Naive thymus-derived CD4-positive, alpha-beta T cell (primary cell): ENCODE measurements at regions not wholly inside any gene's neighbourhood (a gene's known extent, or its start where the extent isn't known, plus 50 kb on each side); places are given as distances from the start of the nearest gene placed in this dataset.

Experiments
- ATAC-seq: fragments of 150-1000 bp; cut with Tn5 transposase; 2 replicates; pipeline ENCODE4 v1.10.0; 2021; ENCODE audit warnings: mild to moderate bottlenecking, moderate library complexity
- CTCF ChIA-PET: fragments of 350-600 bp; sonication (Branson Sonifier 250); formaldehyde crosslinking; loops from one replicate; lab custom pipeline; 2021; ENCODE audit warnings: antibody characterized with exemption; lab: Charles Lee
- POLR2A ChIA-PET: fragments of 350-600 bp; sonication (Branson Sonifier 250); formaldehyde crosslinking; loops from one replicate; lab custom pipeline; 2021; ENCODE audit warnings: antibody characterized with exemption, inconsistent platforms; lab: Charles Lee
- DNase-seq, 9 donors: peaks; one replicate each; pipeline versions ENCODE4 v3.0.0 to v3.0.0-alpha.2; 2020 to 2022; ENCODE audit warnings: mixed read lengths in 1 of 9
- H3K27ac ChIP-seq: one replicate; pipeline ENCODE4 v1.7.0; 2013; ENCODE audit warnings: mild to moderate bottlenecking, low read depth, low read length, moderate library complexity
- H3K27me3 ChIP-seq, 2 donors: one replicate each; pipeline ENCODE4 v1.7.0; 2013; ENCODE audit warnings: low read length in 2 of 2, mild to moderate bottlenecking in 2 of 2, moderate library complexity in 2 of 2; ENCODE audit not compliant: control insufficient read depth in 2 of 2, insufficient read depth in 2 of 2
- H3K36me3 ChIP-seq, 3 experiments: 1 replicate in 2 of 3; 2 replicates in 1 of 3; pipeline ENCODE4 v1.7.0; 2013; ENCODE audit warnings: low read length in 3 of 3, mild to moderate bottlenecking in 3 of 3, moderate library complexity in 1 of 3; ENCODE audit not compliant: insufficient read depth in 3 of 3, control insufficient read depth in 2 of 3
- H3K4me1 ChIP-seq, 2 donors: one replicate each; pipeline ENCODE4 v1.7.0; 2013; ENCODE audit warnings: low read length in 2 of 2, mild to moderate bottlenecking in 2 of 2, moderate library complexity in 1 of 2; ENCODE audit not compliant: control insufficient read depth in 2 of 2, insufficient read depth in 2 of 2
- H3K4me3 ChIP-seq: 2 replicates; pipeline ENCODE4 v1.7.0; 2013; ENCODE audit warnings: mild to moderate bottlenecking, low read length
- H3K9me3 ChIP-seq, 3 experiments: 1 replicate in 2 of 3; 2 replicates in 1 of 3; pipeline ENCODE4 v1.7.0; 2013; ENCODE audit warnings: low read length in 3 of 3; ENCODE audit not compliant: control insufficient read depth in 2 of 3
- H3K27ac Mint-ChIP-seq, 9 donors: one replicate each; pipeline ENCODE4 v1.8.0; 2020 to 2022; ENCODE audit warnings: mixed read lengths in 9 of 9, mild to moderate bottlenecking in 8 of 9, moderate library complexity in 5 of 9, inconsistent platforms in 2 of 9
- H3K27me3 Mint-ChIP-seq, 5 donors: one replicate each; pipeline ENCODE4 v1.8.0; 2021 to 2022; ENCODE audit warnings: mixed read lengths in 5 of 5, mild to moderate bottlenecking in 1 of 5
- H3K36me3 Mint-ChIP-seq, 5 donors: one replicate each; pipeline ENCODE4 v1.8.0; 2020 to 2022; ENCODE audit warnings: mixed read lengths in 5 of 5, mild to moderate bottlenecking in 3 of 5, inconsistent platforms in 1 of 5
- H3K4me1 Mint-ChIP-seq, 7 donors: one replicate each; pipeline ENCODE4 v1.8.0; 2020 to 2022; ENCODE audit warnings: mixed read lengths in 7 of 7, mild to moderate bottlenecking in 3 of 7, inconsistent platforms in 1 of 7
- H3K4me3 Mint-ChIP-seq, 10 donors: one replicate each; pipeline ENCODE4 v1.8.0; 2020 to 2022; ENCODE audit warnings: mild to moderate bottlenecking in 10 of 10, mixed read lengths in 10 of 10, moderate library complexity in 6 of 10, inconsistent platforms in 2 of 10
- H3K9me3 Mint-ChIP-seq, 11 donors: one replicate each; pipeline ENCODE4 v1.8.0; 2020 to 2022; ENCODE audit warnings: mixed read lengths in 11 of 11, mild to moderate bottlenecking in 4 of 11, inconsistent platforms in 1 of 11, moderate library complexity in 1 of 11
- intact Hi-C, 2 donors: fragments of 100-400 bp; cut with micrococcal nuclease; formaldehyde crosslinking; loops; one replicate each; pipeline ENCODE4 v1.15.1; 2023

GRCh38 chr3:107150675-107151074 lies 226.6 kb upstream of the CCDC54 start:
- Mint-ChIP-seq H3K36me3 (no peaks in the 10 kb centered on the region), H3K4me1 (no peaks in the 10 kb centered on the region), H3K27ac (no peak overlapping the region), H3K9me3 (peaks cover 0 to 12% (median 5%) of the 10 kb centered on the region in 11 donors), H3K4me3 (no peak overlapping the region), H3K27me3 (peaks cover 0 to 9% (median 6%) of the 10 kb centered on the region in 5 donors)
- no peak overlapping the region for H3K4me3 ChIP-seq
- CTCF ChIA-PET, result no interaction called here
- ATAC-seq (no peak), DNase-seq (no peak)
- H3K36me3 ChIP-seq, result no peaks in the 10 kb centered on the region
- POLR2A ChIA-PET, result no interaction called here
- H3K27me3 ChIP-seq, result no peaks in the 10 kb centered on the region
- H3K9me3 ChIP-seq, result no peaks in the 10 kb centered on the region
- no peaks in the 10 kb centered on the region for H3K4me1 ChIP-seq
- intact Hi-C loops, result no loop called here
- H3K27ac ChIP-seq, result no peak overlapping the region

- Mint-ChIP-seq H3K4me3 (no peak overlapping the region), H3K9me3 (peaks cover 6 to 37% (median 19%) of the 10 kb centered on the region in 11 donors), H3K4me1 (no peaks in the 10 kb centered on the region), H3K27ac (no peak overlapping the region), H3K36me3 (peaks cover 0 to 6% (median 0%) of the 10 kb centered on the region in 5 donors), H3K27me3 (peaks cover 0 to 9% (median 6%) of the 10 kb centered on the region in 5 donors)
- ChIA-PET POLR2A (no interaction called here), CTCF (no interaction called here)
- intact Hi-C loops, result no loop called here
- no peaks in the 10 kb centered on the region for H3K4me1 ChIP-seq
- no peak for DNase-seq
- H3K36me3 ChIP-seq, result no peaks in the 10 kb centered on the region
- peaks cover 0 to 9% (median 0%) of the 10 kb centered on the region in 3 experiments for H3K9me3 ChIP-seq
- H3K27me3 ChIP-seq, result no peaks in the 10 kb centered on the region
- H3K27ac ChIP-seq, result no peak overlapping the region
- no peak for ATAC-seq
- no peak overlapping the region for H3K4me3 ChIP-seq
These were observed 223.3 kb upstream of the CCDC54 start for GRCh38 chr3:107153981-107154380.

- Histone ChIP-seq H3K27ac (no peak overlapping the region), H3K27me3 (no peaks in the 10 kb centered on the region), H3K36me3 (no peaks in the 10 kb centered on the region), H3K4me1 (no peaks in the 10 kb centered on the region), H3K4me3 (no peak overlapping the region), H3K9me3 (no peaks in the 10 kb centered on the region)
- Mint-ChIP-seq H3K4me1 (no peaks in the 10 kb centered on the region), H3K27ac (no peak overlapping the region), H3K9me3 (peaks cover 6 to 54% (median 13%) of the 10 kb centered on the region in 11 donors), H3K4me3 (no peak overlapping the region), H3K27me3 (peaks cover 0 to 17% (median 0%) of the 10 kb centered on the region in 5 donors), H3K36me3 (peaks cover 0 to 3% (median 0%) of the 10 kb centered on the region in 5 donors)
- intact Hi-C loops, result no loop called here
- DNase-seq (no peak), ATAC-seq (no peak)
- CTCF ChIA-PET, result no interaction called here
- POLR2A ChIA-PET, result no interaction called here
These were observed 204.8 kb upstream of the CCDC54 start for GRCh38 chr3:107172411-107172810.

DNA sequence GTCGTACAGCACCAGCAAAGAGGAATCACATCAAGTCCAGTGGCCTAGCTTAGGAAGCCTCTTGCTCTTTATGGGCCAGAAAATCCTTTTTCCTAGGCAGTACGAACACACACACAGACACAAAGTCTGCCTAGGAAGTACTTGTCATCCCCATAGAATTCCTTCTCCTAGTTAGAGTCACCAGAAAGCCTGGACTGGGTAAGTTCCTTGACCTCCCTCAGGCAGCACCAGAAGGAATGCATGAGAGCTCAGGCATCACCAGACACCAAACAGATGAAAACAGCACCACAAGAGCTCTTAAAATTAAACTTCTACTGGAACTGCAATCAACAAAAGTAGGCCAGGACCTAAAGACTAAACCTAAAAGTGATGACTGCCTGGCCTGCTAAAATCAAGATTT lies 192.9 kb upstream of the CCDC54 start:
- peaks cover 0 to 5% (median 0%) of the 10 kb centered on the region in 11 donors for H3K9me3 Mint-ChIP-seq
- H3K9me3 ChIP-seq, result no peaks in the 10 kb centered on the region
- H3K4me3 ChIP-seq, result no peak overlapping the region
- H3K27me3 ChIP-seq, result no peaks in the 10 kb centered on the region
- CTCF ChIA-PET, result no interaction called here
- POLR2A ChIA-PET, result no interaction called here
- DNase-seq (no peak), ATAC-seq (no peak)
- H3K36me3 Mint-ChIP-seq, result no peaks in the 10 kb centered on the region
- no peak overlapping the region for H3K4me3 Mint-ChIP-seq
- intact Hi-C loops, result no loop called here
- H3K36me3 ChIP-seq, result no peaks in the 10 kb centered on the region
- no peaks in the 10 kb centered on the region for H3K4me1 ChIP-seq
- H3K27me3 Mint-ChIP-seq, result peaks cover 0 to 12% (median 4%) of the 10 kb centered on the region in 5 donors
- no peak overlapping the region for H3K27ac Mint-ChIP-seq
- no peak overlapping the region for H3K27ac ChIP-seq
- no peaks in the 10 kb centered on the region for H3K4me1 Mint-ChIP-seq

- Mint-ChIP-seq H3K27ac (no peak overlapping the region), H3K4me1 (no peaks in the 10 kb centered on the region), H3K4me3 (no peak overlapping the region), H3K36me3 (no peaks in the 10 kb centered on the region), H3K9me3 (no peaks in the 10 kb centered on the region), H3K27me3 (peaks cover 0 to 8% (median 0%) of the 10 kb centered on the region in 5 donors)
- CTCF ChIA-PET, result no interaction called here
- Histone ChIP-seq H3K4me3 (no peak overlapping the region), H3K4me1 (no peaks in the 10 kb centered on the region), H3K27me3 (no peaks in the 10 kb centered on the region), H3K9me3 (no peaks in the 10 kb centered on the region), H3K27ac (no peak overlapping the region), H3K36me3 (no peaks in the 10 kb centered on the region)
- intact Hi-C loops, result no loop called here
- POLR2A ChIA-PET, result no interaction called here
- ATAC-seq, result no peak
- DNase-seq, result no peak
These were observed 189.0 kb upstream of the CCDC54 start for GRCh38 chr3:107188262-107188661.

GRCh38 chr3:107189158-107189791 lies 188.0 kb upstream of the CCDC54 start:
- Histone ChIP-seq H3K9me3 (no peaks in the 10 kb centered on the region), H3K27ac (no peak overlapping the region), H3K4me3 (no peak overlapping the region), H3K36me3 (no peaks in the 10 kb centered on the region), H3K4me1 (no peaks in the 10 kb centered on the region), H3K27me3 (no peaks in the 10 kb centered on the region)
- intact Hi-C loops, result no loop called here
- H3K4me1 Mint-ChIP-seq, result no peaks in the 10 kb centered on the region
- ChIA-PET POLR2A (no interaction called here), CTCF (no interaction called here)
- H3K9me3 Mint-ChIP-seq, result no peaks in the 10 kb centered on the region
- no peaks in the 10 kb centered on the region for H3K36me3 Mint-ChIP-seq
- no peak overlapping the region for H3K4me3 Mint-ChIP-seq
- H3K27me3 Mint-ChIP-seq, result peaks cover 0 to 8% (median 0%) of the 10 kb centered on the region in 5 donors
- no peak for DNase-seq
- no peak for ATAC-seq
- H3K27ac Mint-ChIP-seq, result no peak overlapping the region

GRCh38 chr3:107193116-107193515 lies 184.1 kb upstream of the CCDC54 start:
- Histone ChIP-seq H3K4me3 (no peak overlapping the region), H3K27me3 (no peaks in the 10 kb centered on the region), H3K36me3 (no peaks in the 10 kb centered on the region), H3K4me1 (no peaks in the 10 kb centered on the region), H3K27ac (no peak overlapping the region), H3K9me3 (no peaks in the 10 kb centered on the region)
- Mint-ChIP-seq H3K27ac (no peak overlapping the region), H3K9me3 (peaks cover 0 to 3% (median 0%) of the 10 kb centered on the region in 11 donors), H3K36me3 (no peaks in the 10 kb centered on the region), H3K4me3 (no peak overlapping the region), H3K4me1 (no peaks in the 10 kb centered on the region), H3K27me3 (peaks cover 9 to 17% (median 11%) of the 10 kb centered on the region in 5 donors)
- no peak for DNase-seq
- ChIA-PET CTCF (interaction anchor here (0.6 kb wide), 1 partner anchor 237 kb away, joined by 3 read pairs; no protein-coding TSS in a partner anchor), POLR2A (no interaction called here)
- no peak for ATAC-seq
- intact Hi-C loops, result no loop called here
